ENCODE measurements at regions not wholly inside any gene's neighbourhood (a gene's known extent, or its start where the extent isn't known, plus 50 kb on each side); places are given as distances from the start of the nearest gene placed in this dataset.

- no peak for DNase-seq
Measured at GRCh38 chr17:69959283-69959682, 115.7 kb upstream of the KCNJ16 start.

GRCh38 chr17:69960755-69961154, 114.3 kb upstream of the KCNJ16 start:
- no peak for DNase-seq

- no peak for DNase-seq
Measured at GRCh38 chr17:69961501-69962145, 113.4 kb upstream of the KCNJ16 start.

- no peak for DNase-seq
Measured at GRCh38 chr17:69962436-69962995, 112.5 kb upstream of the KCNJ16 start.

GRCh38 chr17:69967910-69968411, 107.1 kb upstream of the KCNJ16 start:
- no peak for DNase-seq

- DNase-seq, result no peak
Measured at GRCh38 chr17:69969897-69970296, 105.1 kb upstream of the KCNJ16 start.

GRCh38 chr17:69972251-69972650, 102.8 kb upstream of the KCNJ16 start:
- DNase-seq, result no peak

GRCh38 chr17:69975808-69976207, 99.2 kb upstream of the KCNJ16 start:
- DNase-seq, result no peak

GRCh38 chr17:69978056-69978646, 96.9 kb upstream of the KCNJ16 start:
- no peak for DNase-seq

GRCh38 chr17:69981441-69981840, 93.6 kb upstream of the KCNJ16 start:
- DNase-seq, result no peak

- DNase-seq, result no peak
Measured at GRCh38 chr17:69995476-69995875, 79.5 kb upstream of the KCNJ16 start.

GRCh38 chr17:69997332-69997731, 77.7 kb upstream of the KCNJ16 start:
- no peak for DNase-seq

- DNase-seq, result no peak
Measured at GRCh38 chr17:69999253-69999652, 75.8 kb upstream of the KCNJ16 start.

- DNase-seq, result no peak
Measured at GRCh38 chr17:70006159-70006558, 68.9 kb upstream of the KCNJ16 start.

GRCh38 chr17:70011750-70012149, 63.3 kb upstream of the KCNJ16 start:
- DNase-seq, result no peak

- no peak for DNase-seq
Measured at GRCh38 chr17:70013911-70014310, 61.1 kb upstream of the KCNJ16 start.

GRCh38 chr17:70017112-70017511, 57.9 kb upstream of the KCNJ16 start:
- no peak for DNase-seq

- no peak for DNase-seq
Measured at GRCh38 chr17:70017941-70018340, 57.1 kb upstream of the KCNJ16 start.

GRCh38 chr17:70021726-70022125, 53.3 kb upstream of the KCNJ16 start:
- no peak for DNase-seq

GRCh38 chr17:70022175-70022574, 52.9 kb upstream of the KCNJ16 start:
- DNase-seq, result no peak

- DNase-seq, result no peak
Measured at GRCh38 chr17:70024253-70024652, 50.8 kb upstream of the KCNJ16 start.

Measured in activated CD4-positive, alpha-beta T cell treated with anti-CD3 and anti-CD28 coated beads, Interleukin-2, Interleukin-6, amounts not matched to agents 100 ng/mL and 50 ng/mL, durations not matched to agents 16 hours and 8 hours (primary cell).